HEK293T (cell line): ENCODE measurements at regions not wholly inside any gene's neighbourhood (a gene's known extent, or its start where the extent isn't known, plus 50 kb on each side); places are given as distances from the start of the nearest gene placed in this dataset.

ENCODE experiments used
- BHLHE40 ChIP-seq: fragments of 450-650 bp; IDR thresholded peaks from 2 replicates; pipeline ENCODE4 v1.6.1; 2016; ENCODE audit warnings: mild to moderate bottlenecking, moderate library complexity, borderline replicate concordance
- ZNF384 ChIP-seq: fragments of 450-650 bp; IDR thresholded peaks from 2 replicates; pipeline ENCODE4 v1.6.1; 2016

- TF ChIP-seq BHLHE40, result no peak
- no peak for TF ChIP-seq ZNF384
These were observed 338.7 kb downstream of the PCDH18 start for GRCh38 chr4:137193564-137193963.
